HepG2 (cell line): ENCODE measurements at regions not wholly inside any gene's neighbourhood (a gene's known extent, or its start where the extent isn't known, plus 50 kb on each side); places are given as distances from the start of the nearest gene placed in this dataset.

Experiments used
- CREB1 ChIP-seq, 2 experiments: fragments of 450-650 bp in 1 of 2; IDR thresholded peaks; 2 replicates each; pipeline ENCODE4 v1.6.1; 2016 to 2017; ENCODE audit warnings: control low read depth in 1 of 2, mild to moderate bottlenecking in 1 of 2, missing compliant biosample characterization in 1 of 2, missing genetic modification characterization in 1 of 2
- HIC2 ChIP-seq: sonication (generic); formaldehyde crosslinking; IDR thresholded peaks from 2 replicates; pipeline ENCODE4 v1.9.0; 2022; ENCODE audit warnings: low read depth, missing genetic modification reagents
- NFAT5 ChIP-seq: sonication (generic); formaldehyde crosslinking; IDR thresholded peaks from 2 replicates; pipeline ENCODE4 v1.4.0; 2020; ENCODE audit warnings: missing genetic modification reagents
- RAD21 ChIP-seq: fragments of 450-650 bp; formaldehyde crosslinking; IDR thresholded peaks from 2 replicates; pipeline ENCODE4 v1.5.0; 2020; ENCODE audit warnings: mild to moderate bottlenecking
- RARG ChIP-seq: sonication (generic); formaldehyde crosslinking; IDR thresholded peaks from 2 replicates; pipeline ENCODE4 v1.4.0; 2020; ENCODE audit warnings: low read depth, mild to moderate bottlenecking, missing genetic modification reagents
- RBFOX2 ChIP-seq: fragments of 200-400 bp; formaldehyde crosslinking; IDR thresholded peaks from 2 replicates; pipeline ENCODE4 v1.6.1; 2017; ENCODE audit warnings: low read depth, mild to moderate bottlenecking, low read length
- REST ChIP-seq, 2 experiments: IDR thresholded peaks; 2 replicates each; pipeline ENCODE4 v1.6.1; 2011 to 2012; ENCODE audit warnings: low read length in 2 of 2, borderline replicate concordance in 1 of 2, low read depth in 1 of 2, mild to moderate bottlenecking in 1 of 2, moderate library complexity in 1 of 2
- SIX4 ChIP-seq: sonication (generic); formaldehyde crosslinking; IDR thresholded peaks from 2 replicates; pipeline ENCODE4 v1.4.0; 2020; ENCODE audit warnings: missing genetic modification reagents
- SP4 ChIP-seq: sonication (generic); formaldehyde crosslinking; IDR thresholded peaks from 2 replicates; pipeline ENCODE4 v1.8.1; 2023; ENCODE audit warnings: mild to moderate bottlenecking, missing genetic modification reagents
- SRSF9 ChIP-seq: fragments of 200-400 bp; formaldehyde crosslinking; IDR thresholded peaks from 2 replicates; pipeline ENCODE4 v1.6.1; 2018; ENCODE audit warnings: borderline replicate concordance, mild to moderate bottlenecking, low read depth, low read length; ENCODE audit not compliant: insufficient read depth, poor library complexity, severe bottlenecking
- TEAD2 ChIP-seq: sonication (generic); formaldehyde crosslinking; IDR thresholded peaks from 2 replicates; pipeline ENCODE4 v1.9.0; 2021; ENCODE audit warnings: missing genetic modification reagents
- TP53 ChIP-seq: sonication (generic); formaldehyde crosslinking; conservative IDR thresholded peaks from 2 replicates; pipeline ENCODE4 v1.4.0; 2020; ENCODE audit warnings: missing genetic modification reagents
- USF2 ChIP-seq, 2 experiments: sonication (generic) in 1 of 2; formaldehyde crosslinking in 1 of 2; IDR thresholded peaks; 2 replicates each; pipeline versions ENCODE4 v1.5.1 to v1.6.1; 2011 to 2020; ENCODE audit warnings: borderline replicate concordance in 1 of 2, low read depth in 1 of 2, low read length in 1 of 2, mild to moderate bottlenecking in 1 of 2, missing genetic modification reagents in 1 of 2, moderate library complexity in 1 of 2
- ZBTB7B ChIP-seq: sonication (generic); formaldehyde crosslinking; IDR thresholded peaks from 2 replicates; pipeline ENCODE4 v1.4.0; 2020; ENCODE audit warnings: missing genetic modification reagents
- ZFP37 ChIP-seq: sonication (generic); formaldehyde crosslinking; IDR thresholded peaks from 2 replicates; pipeline ENCODE4 v1.4.0; 2020; ENCODE audit warnings: missing genetic modification reagents, borderline replicate concordance
- ZNF232 ChIP-seq: sonication (generic); formaldehyde crosslinking; IDR thresholded peaks from 2 replicates; pipeline ENCODE4 v1.4.0; 2020; ENCODE audit warnings: missing genetic modification reagents, borderline replicate concordance
- ZNF598 ChIP-seq: sonication (generic); formaldehyde crosslinking; IDR thresholded peaks from 2 replicates; pipeline ENCODE4 v1.5.1; 2020; ENCODE audit warnings: mild to moderate bottlenecking, missing genetic modification reagents, borderline replicate concordance

- TF ChIP-seq REST (IDR thresholded peaks at IDR 0.05; ENCODE audit: borderline replicate concordance in 1 of 2, low read depth in 1 of 2, low read length in 2 of 2) (no peak), RBFOX2 (peak; percentile 52; the same call in 1 of the 2 replicates), RARG (no peak), SP4 (peak; percentile 63), SIX4 (peak; percentile 47; the same call in 1 of the 2 replicates), ZBTB7B (CRISPR knock-in tag) (peak; percentile 47), RAD21 (CRISPR knock-in tag) (peak; percentile 96), ZNF598 (peak; percentile 90; the same call in 1 of the 2 replicates), USF2 (IDR thresholded peaks at IDR 0.05; ENCODE audit: low read depth, low read length) (no peak), USF2 (CRISPR knock-in tag; IDR thresholded peaks at IDR 0.05; ENCODE audit: borderline replicate concordance) (no peak), TP53 (CRISPR knock-in tag) (no peak), NFAT5 (no peak), HIC2 (CRISPR knock-in tag) (no peak), TEAD2 (CRISPR knock-in tag) (no peak), CREB1 (IDR thresholded peaks at IDR 0.05) (no peak), CREB1 (CRISPR knock-in tag; IDR thresholded peaks at IDR 0.05) (no peak), ZNF232 (CRISPR knock-in tag) (no peak), SRSF9 (no peak), ZFP37 (no peak)
Measured at GRCh38 chr2:8627692-8628085, 54.2 kb upstream of the ID2 start (continued).
